ENCODE measurements at regions not wholly inside any gene's neighbourhood (a gene's known extent, or its start where the extent isn't known, plus 50 kb on each side); places are given as distances from the start of the nearest gene placed in this dataset.
"Not testable (repeated sequence)": the region's sequence is repeated elsewhere in the genome, so short reads cannot be mapped to it uniquely, and the experiment has no call there.

DNA sequence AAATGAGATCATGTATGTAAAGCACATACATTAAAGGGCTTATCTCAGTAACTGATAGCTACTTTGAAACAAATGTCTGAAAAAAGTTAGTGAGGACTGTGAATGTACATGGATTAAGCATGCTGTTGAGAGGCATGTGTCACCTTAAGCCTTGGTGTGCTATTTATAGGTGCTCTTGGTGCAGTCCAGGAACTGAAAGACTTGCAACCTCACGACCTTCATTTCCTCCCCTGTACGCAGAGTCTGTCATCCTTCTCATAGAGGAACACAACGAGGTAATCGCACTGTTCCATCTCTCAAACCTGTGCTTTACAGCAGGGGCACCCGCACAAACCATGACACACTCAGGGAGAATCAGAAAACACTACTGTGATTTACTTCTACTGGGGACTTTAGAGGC lies 65.6 kb downstream of the UFM1 start:
- DNase-seq (ENCODE audit: low spot score): no peak

GRCh38 chr13:38417241-38417640 lies 67.6 kb downstream of the UFM1 start:
- no peak for DNase-seq (ENCODE audit: low spot score)

- peak; percentile 40 for DNase-seq (ENCODE audit: low spot score)
These were observed 68.1 kb downstream of the UFM1 start for GRCh38 chr13:38417727-38418126.

GRCh38 chr13:38418286-38418685 lies 68.6 kb downstream of the UFM1 start:
- no peak for DNase-seq (ENCODE audit: low spot score)

- DNase-seq (ENCODE audit: low spot score): no peak
These were observed 69.7 kb downstream of the UFM1 start for GRCh38 chr13:38419312-38419873.

- DNase-seq (ENCODE audit: low spot score): no peak
These were observed 72.2 kb downstream of the UFM1 start for GRCh38 chr13:38421590-38422560.

- no peak for DNase-seq (ENCODE audit: low spot score)
These were observed 80.3 kb downstream of the UFM1 start for GRCh38 chr13:38429916-38430315.

- no peak for DNase-seq (ENCODE audit: low spot score)
These were observed 81.1 kb downstream of the UFM1 start for GRCh38 chr13:38430796-38431195.

GRCh38 chr13:38440666-38441065 lies 91.0 kb downstream of the UFM1 start:
- no peak for DNase-seq (ENCODE audit: low spot score)

DNA sequence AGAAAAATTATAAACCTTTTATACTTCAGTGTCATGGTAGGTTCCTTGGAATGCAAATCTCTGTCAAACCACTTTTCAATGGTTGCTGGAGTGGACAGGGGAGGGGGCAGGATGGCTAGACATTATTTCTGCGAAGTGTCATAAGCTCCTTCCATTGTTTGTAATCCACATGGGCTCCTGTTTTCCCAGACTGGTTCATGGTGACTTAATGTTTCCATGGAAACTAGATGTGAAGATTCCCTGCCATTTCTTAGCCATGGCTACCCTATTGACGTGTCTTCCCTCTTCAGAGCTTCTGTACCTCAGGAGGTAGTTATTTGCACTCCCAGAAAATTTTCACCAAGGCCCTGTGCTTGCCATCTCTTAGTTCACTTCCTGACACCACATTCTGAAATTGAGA lies 95.3 kb downstream of the UFM1 start:
- no peak for DNase-seq (ENCODE audit: low spot score)

DNA sequence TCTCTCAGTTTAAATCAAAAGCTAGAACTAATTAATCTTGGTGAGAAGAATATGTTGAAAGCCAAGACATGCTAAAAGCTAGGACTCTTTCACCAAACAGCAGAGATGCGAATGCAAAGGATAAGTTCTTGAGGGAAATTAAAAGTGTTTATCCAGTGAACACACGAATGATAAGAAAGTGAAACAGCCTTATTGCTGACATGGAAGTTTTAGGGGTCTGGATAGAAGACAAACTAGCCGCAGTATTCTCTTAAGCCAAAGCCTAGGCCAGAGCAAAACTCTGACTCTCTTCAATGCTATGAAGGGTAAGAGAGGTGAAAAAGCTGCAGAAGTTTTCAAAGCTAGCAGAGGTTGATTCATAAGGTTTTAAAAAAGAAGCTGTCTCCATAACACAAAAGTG lies 103.0 kb downstream of the UFM1 start:
- DNase-seq (ENCODE audit: low spot score): no peak

GRCh38 chr13:38462605-38463004 lies 113.0 kb downstream of the UFM1 start:
- DNase-seq (ENCODE audit: low spot score): no peak

GRCh38 chr13:38463048-38463447 lies 113.4 kb downstream of the UFM1 start:
- DNase-seq (ENCODE audit: low spot score): no peak

GRCh38 chr13:38472411-38472810 lies 122.8 kb downstream of the UFM1 start:
- DNase-seq (ENCODE audit: low spot score): not testable (repeated sequence)

GRCh38 chr13:38473305-38473704 lies 123.7 kb downstream of the UFM1 start:
- no peak for DNase-seq (ENCODE audit: low spot score)

GRCh38 chr13:38477676-38478075 lies 128.0 kb downstream of the UFM1 start:
- DNase-seq (ENCODE audit: low spot score): no peak

- no peak for DNase-seq (ENCODE audit: low spot score)
These were observed 134.0 kb downstream of the UFM1 start for GRCh38 chr13:38483623-38484022.

GRCh38 chr13:38490657-38491056 lies 141.0 kb downstream of the UFM1 start:
- DNase-seq (ENCODE audit: low spot score): no peak

- peak; percentile 55 for DNase-seq (ENCODE audit: low spot score)
These were observed 144.8 kb downstream of the UFM1 start for GRCh38 chr13:38494445-38494844.

GRCh38 chr13:38496917-38497316 lies 147.3 kb downstream of the UFM1 start:
- DNase-seq (ENCODE audit: low spot score): no peak

- no peak for DNase-seq (ENCODE audit: low spot score)
These were observed 148.6 kb downstream of the UFM1 start for GRCh38 chr13:38498271-38498670.

DNA sequence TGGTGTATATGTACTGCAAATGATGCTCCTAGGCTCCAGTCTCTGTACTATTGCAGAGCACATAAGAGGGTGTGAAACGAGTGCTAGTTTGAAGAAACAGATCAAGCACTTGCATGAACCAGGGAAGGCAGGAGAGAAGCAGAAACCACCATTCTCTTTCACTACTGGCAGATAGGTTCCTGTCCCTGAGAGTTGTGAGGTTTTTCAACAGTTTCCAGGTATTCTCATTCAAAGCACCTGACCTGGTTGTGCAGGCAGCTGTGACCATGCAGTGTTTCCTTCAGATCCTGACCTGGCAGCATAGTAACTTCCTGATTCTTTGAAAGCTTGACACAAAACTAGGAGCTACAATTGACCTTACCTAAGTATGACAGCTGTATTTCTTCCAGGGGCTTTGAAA lies 164.9 kb downstream of the UFM1 start:
- no peak for DNase-seq (ENCODE audit: low spot score)

DNA sequence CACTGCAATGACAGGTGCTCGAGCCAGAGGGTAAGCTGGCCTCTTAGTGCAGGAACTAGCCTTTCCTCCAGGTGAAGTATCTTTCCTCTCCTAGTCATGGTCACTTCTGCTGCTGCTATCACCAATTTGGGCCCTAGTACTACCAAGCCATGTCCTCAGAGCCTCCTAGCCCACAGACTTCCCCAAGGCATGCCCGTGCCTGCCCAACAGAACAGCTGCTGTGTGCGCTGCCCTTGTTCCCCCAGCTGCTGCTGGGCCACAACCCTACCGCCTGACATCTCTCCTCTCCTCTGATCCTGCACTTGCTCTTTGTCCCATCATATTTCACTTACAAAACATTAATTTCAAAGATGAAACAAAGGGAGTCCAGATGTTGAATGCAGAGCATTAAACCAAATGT lies 168.5 kb upstream of the FREM2 start:
- DNase-seq (ENCODE audit: low spot score): no peak

Data from D341Med (cell line).